ENCODE measurements at regions not wholly inside any gene's neighbourhood (a gene's known extent, or its start where the extent isn't known, plus 50 kb on each side); places are given as distances from the start of the nearest gene placed in this dataset.

GRCh38 chr1:117760485-117760884 lies 154.6 kb downstream of the TENT5C start:
- TF ChIP-seq CTCF (IDR thresholded peaks at IDR 0.05): no peak
- no peak for TF ChIP-seq POLR2A (IDR thresholded peaks at IDR 0.05)

Data from heart left ventricle (tissue), 13 donors.